ENCODE measurements at regions not wholly inside any gene's neighbourhood (a gene's known extent, or its start where the extent isn't known, plus 50 kb on each side); places are given as distances from the start of the nearest gene placed in this dataset.

GRCh38 chr12:124503305-124503704 lies 64.1 kb downstream of the NCOR2 start:
- no peak for DNase-seq

GRCh38 chr12:124502379-124502778 lies 65.0 kb downstream of the NCOR2 start:
- no peak for DNase-seq

DNA sequence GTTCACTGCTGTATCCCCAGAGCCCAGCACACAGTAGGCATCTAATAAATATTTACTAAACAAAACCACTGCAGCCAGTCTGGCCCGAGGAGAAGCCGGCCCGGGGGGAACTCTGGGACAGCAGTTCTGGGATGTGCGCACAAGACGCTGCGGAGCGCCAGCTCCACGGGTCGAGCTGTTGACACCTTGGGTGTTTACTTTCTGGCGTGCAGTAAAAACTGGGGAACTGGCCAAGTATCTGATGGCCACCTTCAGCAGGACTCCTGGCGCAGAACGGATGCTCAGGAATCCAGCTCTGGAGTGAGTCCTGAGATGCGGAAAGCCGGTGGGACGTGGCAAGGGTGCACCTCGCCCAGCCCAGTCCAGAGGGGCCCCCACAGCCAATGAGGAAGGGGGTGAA lies 65.6 kb downstream of the NCOR2 start:
- no peak for DNase-seq

- DNase-seq = no peak
Measured at GRCh38 chr12:124501112-124501561, 66.3 kb downstream of the NCOR2 start.

- no peak for DNase-seq
Measured at GRCh38 chr12:124499898-124500244, 67.5 kb downstream of the NCOR2 start.

- DNase-seq = no peak
Measured at GRCh38 chr12:124499190-124499753, 68.1 kb downstream of the NCOR2 start.

DNA sequence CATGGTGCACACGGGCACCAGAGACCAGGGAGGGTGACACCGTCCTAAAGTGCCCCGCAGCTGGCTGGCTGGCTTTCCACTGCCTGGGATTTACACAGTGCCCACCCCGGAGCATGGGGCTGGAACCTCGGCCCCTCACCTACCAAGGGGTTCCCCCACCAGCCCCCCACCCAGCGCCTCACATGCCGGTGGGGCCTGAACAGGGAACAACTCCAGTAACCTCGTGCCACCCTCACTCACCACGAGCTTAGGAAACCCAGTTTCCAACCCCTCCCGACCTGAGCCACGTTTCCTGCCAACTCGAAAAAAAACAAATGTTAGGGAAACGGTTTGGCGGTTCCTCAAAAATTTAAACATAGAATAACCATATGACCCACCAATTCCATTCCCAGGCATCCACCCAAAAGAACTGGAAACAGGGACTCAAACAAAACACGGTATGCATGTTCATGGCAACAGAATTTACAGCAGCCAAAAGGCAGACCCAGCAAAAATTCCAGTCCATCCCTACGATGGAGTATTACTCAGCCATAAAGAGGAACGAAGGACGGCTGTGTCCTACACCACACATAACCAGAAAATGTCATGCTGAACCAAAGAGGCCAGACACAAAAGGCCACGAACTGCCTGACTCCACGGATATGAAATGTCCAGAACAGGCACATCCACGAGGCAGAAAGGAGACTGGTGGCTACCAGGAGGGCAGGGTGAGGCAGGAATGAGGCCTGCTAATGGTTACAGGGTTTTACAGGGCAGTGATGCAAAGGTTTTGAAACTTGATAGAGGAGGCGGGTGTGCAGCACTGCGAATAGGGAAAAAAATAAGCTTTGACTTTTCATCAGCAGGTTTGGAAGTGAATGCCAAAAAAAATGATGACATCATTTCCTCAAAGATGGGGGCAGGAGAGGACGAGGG lies 68.9 kb downstream of the NCOR2 start:
- peak; percentile 32 to 76 for DNase-seq

GRCh38 chr12:124497658-124498057 lies 69.8 kb downstream of the NCOR2 start:
- no peak for DNase-seq

GRCh38 chr12:124497039-124497438 lies 70.4 kb downstream of the NCOR2 start:
- DNase-seq = no peak

DNA sequence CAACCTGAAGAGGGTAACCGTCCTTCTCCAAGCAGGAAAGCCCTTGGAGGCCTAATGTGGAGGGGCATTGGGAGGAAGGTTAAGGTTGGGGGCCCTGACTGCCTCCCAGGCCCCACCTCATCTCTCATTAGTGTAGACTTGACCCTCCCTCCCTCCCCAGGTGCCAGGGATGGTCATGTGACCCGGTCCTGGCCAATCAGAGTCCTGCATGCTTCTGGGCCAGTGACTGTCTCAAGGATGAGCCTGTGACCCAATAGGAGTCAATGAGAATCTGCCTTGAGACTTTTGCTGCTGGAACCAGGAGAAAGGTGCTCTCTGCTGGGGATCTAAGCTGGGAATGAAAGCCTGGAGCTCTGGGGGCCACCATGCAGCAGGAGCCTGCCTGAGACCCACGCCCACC lies 70.8 kb downstream of the NCOR2 start:
- DNase-seq = no peak

DNA sequence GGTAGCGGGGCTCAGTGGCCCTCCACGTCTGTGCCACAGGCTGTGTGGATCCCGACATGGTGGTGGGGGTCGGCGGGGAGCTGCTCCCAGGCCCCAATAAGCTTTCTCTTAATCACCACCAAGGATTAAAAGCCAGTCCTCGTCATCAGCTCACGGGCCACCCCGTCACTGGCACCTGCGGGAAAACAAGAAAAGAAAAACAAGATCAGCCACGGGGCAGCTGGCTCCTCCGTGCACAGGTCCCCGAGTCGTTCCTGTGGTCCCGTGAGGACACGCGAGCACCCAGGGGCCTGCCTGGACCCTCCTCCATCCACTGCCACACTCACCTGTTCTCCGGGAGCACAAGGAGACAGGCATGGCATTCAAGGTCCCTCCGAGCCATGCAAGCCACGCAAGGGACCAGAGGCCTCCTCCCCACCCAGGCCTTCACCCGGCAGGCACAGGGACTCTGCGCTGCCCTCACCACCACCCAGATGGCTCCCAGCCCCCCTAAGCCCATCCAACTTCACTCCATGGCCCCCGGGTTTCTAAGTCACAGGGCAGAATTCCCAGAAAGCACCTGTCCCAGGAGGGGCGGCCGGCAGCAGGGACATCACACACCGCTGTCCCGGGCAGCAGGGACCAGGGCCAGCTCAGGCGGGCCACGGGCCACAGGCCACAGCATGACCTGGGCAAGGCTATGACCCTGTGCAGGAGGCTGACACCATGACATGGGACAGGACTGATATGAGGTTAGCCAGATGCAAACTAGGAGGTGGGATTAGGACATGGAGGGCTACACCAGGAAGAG lies 72.0 kb downstream of the NCOR2 start:
- DNase-seq = no peak

GRCh38 chr12:124494751-124495129 lies 72.7 kb downstream of the NCOR2 start:
- no peak for DNase-seq

GRCh38 chr12:124493809-124494750 lies 73.3 kb downstream of the NCOR2 start:
- no peak for DNase-seq

DNA sequence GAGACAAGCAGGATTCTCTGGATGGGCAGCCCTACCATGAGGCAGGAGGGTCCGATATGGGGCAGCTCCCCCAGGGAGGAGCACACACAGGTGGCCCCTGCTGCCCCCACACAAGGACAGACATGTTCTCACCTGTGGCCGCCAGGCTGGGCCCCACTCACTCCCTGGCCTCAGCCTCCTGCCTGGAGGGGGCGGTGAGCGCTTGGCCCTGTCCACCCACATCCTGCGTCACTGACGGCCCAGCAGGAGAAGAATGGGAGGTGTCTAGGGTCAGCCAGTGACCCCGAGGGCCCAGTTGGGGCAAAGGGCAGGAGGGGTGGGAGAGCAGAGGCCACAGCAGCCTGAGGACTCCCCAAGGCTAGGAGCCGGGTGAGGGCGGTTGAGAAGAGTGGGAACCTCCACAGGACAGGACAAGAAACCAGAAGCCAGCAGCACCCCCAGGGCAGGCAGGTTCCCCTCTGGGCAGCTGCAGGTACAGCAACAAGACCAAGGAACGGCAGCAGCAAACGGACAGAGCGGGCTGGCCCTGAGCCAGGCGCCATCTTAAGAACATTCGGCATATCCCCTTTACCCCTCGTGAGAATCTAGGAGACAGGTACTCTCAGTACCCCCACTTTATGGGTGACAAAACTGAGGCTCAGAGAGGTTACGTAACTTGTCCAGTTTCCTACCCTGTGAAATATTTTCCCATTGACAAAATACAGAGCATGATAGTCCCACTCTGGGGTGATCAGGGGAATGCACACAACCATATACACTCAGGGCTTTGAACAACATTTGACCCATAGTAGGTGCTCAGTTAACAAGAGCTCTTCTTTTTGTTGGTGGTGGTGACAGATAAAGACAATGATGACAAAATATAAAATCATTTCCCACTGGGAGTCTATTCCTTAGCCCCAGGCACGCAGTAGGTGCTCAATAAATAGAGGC lies 74.3 kb downstream of the NCOR2 start:
- no peak for DNase-seq

GRCh38 chr12:124491856-124492420 lies 75.5 kb downstream of the NCOR2 start:
- no peak for DNase-seq

DNA sequence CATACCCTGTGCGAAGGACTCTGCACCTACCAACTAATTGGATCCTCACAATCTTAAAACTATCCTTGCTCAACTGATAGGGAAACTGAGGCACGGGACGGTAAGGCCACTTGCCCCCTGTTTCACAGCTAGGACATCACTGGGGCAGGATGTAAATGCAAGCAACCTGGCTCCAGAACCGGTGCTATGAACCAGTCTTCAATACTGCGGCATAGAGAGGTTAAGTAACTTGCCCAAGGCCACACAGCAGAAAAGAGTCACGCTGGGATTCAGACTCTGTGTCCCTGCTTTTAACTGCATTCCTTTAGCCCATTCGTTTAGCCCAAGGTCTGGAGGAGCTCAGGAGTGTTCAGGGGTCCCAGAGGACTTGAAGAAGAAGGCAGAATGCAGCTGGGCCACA lies 76.1 kb downstream of the NCOR2 start:
- no peak for DNase-seq

DNA sequence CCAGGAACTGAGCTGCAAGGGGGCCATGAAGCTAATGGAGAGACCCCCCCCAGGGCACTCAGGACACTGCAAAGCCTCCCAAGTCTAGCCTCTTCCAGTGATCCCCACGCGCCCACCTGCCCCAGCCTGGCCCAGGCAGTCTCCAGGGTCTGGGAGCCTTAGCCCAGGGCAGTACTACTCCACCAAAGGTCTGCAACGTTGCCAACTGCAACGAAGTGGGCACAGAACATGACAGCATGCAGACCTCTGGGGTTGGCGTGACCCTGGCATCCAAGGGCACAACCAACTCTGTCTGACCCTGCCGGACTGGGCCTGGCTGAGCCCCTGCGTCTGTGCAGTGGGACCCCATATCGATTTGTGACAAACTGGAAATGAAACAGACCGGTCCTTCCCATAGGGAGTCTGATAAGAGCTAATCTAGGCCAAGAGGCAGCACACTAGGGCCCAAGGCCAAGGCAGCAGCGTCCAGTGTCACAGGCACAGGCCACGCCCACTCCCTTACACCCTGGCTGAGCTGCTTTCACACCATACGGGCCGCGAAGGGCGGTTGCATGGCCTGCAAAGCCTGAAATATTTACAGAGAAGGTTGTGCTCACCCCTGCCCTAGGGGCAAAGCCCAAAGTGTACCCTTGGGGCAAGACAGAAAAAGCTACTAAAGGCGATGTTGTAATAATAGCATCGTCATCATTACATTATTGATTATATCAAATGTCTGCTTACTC lies 76.7 kb downstream of the NCOR2 start:
- no peak for DNase-seq

DNA sequence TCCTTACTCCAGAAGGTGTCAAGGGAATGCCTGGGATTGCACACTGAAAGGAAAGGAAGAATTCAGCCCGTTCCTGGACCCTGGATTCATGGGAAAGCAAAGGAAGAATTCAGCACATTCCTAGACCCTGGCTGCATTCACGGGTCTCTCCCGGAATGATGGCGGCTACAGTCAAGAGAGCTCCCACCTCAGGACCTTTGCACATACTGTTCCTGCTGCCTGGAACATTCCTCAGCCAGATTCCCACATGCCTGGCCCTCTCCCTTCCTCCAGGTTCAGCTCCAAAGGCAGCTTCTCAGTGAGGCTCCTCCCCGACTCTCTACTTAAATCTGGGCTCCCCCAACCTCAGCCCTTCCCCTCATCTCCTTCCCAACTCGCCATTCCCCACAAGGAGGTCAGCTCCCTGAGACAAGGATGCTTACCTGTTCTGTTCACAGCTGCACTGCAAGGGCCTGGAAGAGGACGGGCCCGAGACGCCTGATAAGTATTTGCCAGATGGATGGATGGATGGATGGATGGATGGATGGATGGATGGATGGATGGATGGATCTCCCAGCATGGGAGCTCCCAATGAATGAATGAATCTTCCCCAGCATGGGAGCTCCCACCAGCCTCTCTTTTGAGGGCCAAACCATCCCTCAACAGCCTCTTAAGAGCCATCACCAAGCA lies 77.4 kb downstream of the NCOR2 start:
- DNase-seq = no peak

DNA sequence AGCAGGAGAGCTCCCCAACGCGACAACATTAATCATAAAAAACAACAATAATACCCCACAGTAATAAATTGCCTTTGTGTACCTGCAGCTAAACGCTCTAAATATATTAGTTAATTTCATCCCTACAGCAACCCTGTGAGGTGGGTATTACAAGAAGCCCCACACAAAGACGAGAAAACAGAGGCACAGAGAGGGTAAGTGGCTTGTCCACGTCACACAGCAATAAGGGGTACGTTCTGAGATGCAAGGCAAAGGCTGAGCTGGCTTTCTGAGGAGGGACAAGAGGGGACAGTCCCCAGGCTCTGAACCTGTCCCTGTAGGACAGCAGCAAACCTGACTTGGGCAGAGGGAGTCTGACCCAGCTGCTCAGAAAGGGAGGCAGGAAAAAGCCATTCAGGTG lies 78.2 kb downstream of the NCOR2 start:
- DNase-seq = no peak

- DNase-seq = no peak
Measured at GRCh38 chr12:124488520-124488919, 78.9 kb downstream of the NCOR2 start.
